ENCODE measurements at regions not wholly inside any gene's neighbourhood (a gene's known extent, or its start where the extent isn't known, plus 50 kb on each side); places are given as distances from the start of the nearest gene placed in this dataset.

GRCh38 chr1:238119060-238119459 lies 228.3 kb upstream of the ZP4 start:
- intact Hi-C loops (cut with DNase I, micrococcal nuclease), result no loop called here
- TF ChIP-seq CTCF (IDR thresholded peaks at IDR 0.05), result no peak
- H3K36me3 ChIP-seq (ENCODE audit: low read depth), result no peaks in the 10 kb centered on the region
- no peaks in the 10 kb centered on the region for H3K4me1 ChIP-seq (ENCODE audit: low read depth)
- H3K4me3 ChIP-seq, result no peak overlapping the region
- ATAC-seq (no peak), DNase-seq (no peak)
- no peaks in the 10 kb centered on the region for H3K9me3 ChIP-seq

- intact Hi-C loops (cut with DNase I, micrococcal nuclease), result no loop called here
- DNase-seq (no peak), ATAC-seq (no peak)
- Histone ChIP-seq H3K9me3 (no peaks in the 10 kb centered on the region), H3K36me3 (ENCODE audit: low read depth) (no peaks in the 10 kb centered on the region), H3K4me3 (no peak overlapping the region), H3K4me1 (ENCODE audit: low read depth) (no peaks in the 10 kb centered on the region)
- TF ChIP-seq CTCF (IDR thresholded peaks at IDR 0.05), result no peak
Measured at GRCh38 chr1:238115852-238116251, 225.1 kb upstream of the ZP4 start.

GRCh38 chr1:238112952-238113621 lies 222.4 kb upstream of the ZP4 start:
- TF ChIP-seq CTCF (IDR thresholded peaks at IDR 0.05), result no peak
- no peak overlapping the region for H3K4me3 ChIP-seq
- ATAC-seq (no peak), DNase-seq (no peak)
- no peaks in the 10 kb centered on the region for H3K4me1 ChIP-seq (ENCODE audit: low read depth)
- H3K9me3 ChIP-seq, result no peaks in the 10 kb centered on the region
- intact Hi-C loops (cut with DNase I, micrococcal nuclease), result no loop called here
- no peaks in the 10 kb centered on the region for H3K36me3 ChIP-seq (ENCODE audit: low read depth)

GRCh38 chr1:238111516-238111915 lies 220.8 kb upstream of the ZP4 start:
- Histone ChIP-seq H3K4me1 (ENCODE audit: low read depth) (no peaks in the 10 kb centered on the region), H3K9me3 (no peaks in the 10 kb centered on the region), H3K36me3 (ENCODE audit: low read depth) (no peaks in the 10 kb centered on the region), H3K4me3 (no peak overlapping the region)
- ATAC-seq (no peak), DNase-seq (no peak)
- intact Hi-C loops (cut with DNase I, micrococcal nuclease), result no loop called here
- TF ChIP-seq CTCF (IDR thresholded peaks at IDR 0.05), result no peak

- Histone ChIP-seq H3K9me3 (no peaks in the 10 kb centered on the region), H3K4me3 (no peak overlapping the region), H3K36me3 (ENCODE audit: low read depth) (no peaks in the 10 kb centered on the region), H3K4me1 (ENCODE audit: low read depth) (no peaks in the 10 kb centered on the region)
- TF ChIP-seq CTCF (IDR thresholded peaks at IDR 0.05), result no peak
- intact Hi-C loops (cut with DNase I, micrococcal nuclease), result no loop called here
- ATAC-seq, result no peak
- DNase-seq, result no peak
Measured at GRCh38 chr1:238111081-238111480, 220.4 kb upstream of the ZP4 start.

- H3K9me3 ChIP-seq, result no peaks in the 10 kb centered on the region
Measured at GRCh38 chr1:238108417-238108816, 217.7 kb upstream of the ZP4 start.

More at GRCh38 chr1:238108417-238108816, 217.7 kb upstream of the ZP4 start:
- Histone ChIP-seq H3K4me1 (ENCODE audit: low read depth) (no peaks in the 10 kb centered on the region), H3K36me3 (ENCODE audit: low read depth) (no peaks in the 10 kb centered on the region), H3K4me3 (no peak overlapping the region)
- intact Hi-C loops (cut with DNase I, micrococcal nuclease), result no loop called here
- ATAC-seq (no peak), DNase-seq (no peak)
- TF ChIP-seq CTCF (IDR thresholded peaks at IDR 0.05), result no peak

Measured in mucosa of descending colon (tissue), 3 donors.